CD14-positive monocyte (primary cell): ENCODE measurements at regions not wholly inside any gene's neighbourhood (a gene's known extent, or its start where the extent isn't known, plus 50 kb on each side); places are given as distances from the start of the nearest gene placed in this dataset.

Source experiments
- DNase-seq, 3 donors: peaks; one replicate each; pipeline ENCODE4 v3.0.0-alpha.2; 2011 to 2022
- H2AFZ ChIP-seq: 2 replicates; pipeline ENCODE4 v1.6.0; 2012; ENCODE audit warnings: mild to moderate bottlenecking, low read depth, low read length, inconsistent platforms; ENCODE audit not compliant: insufficient read depth, poor library complexity, severe bottlenecking
- H3K27ac ChIP-seq, 2 donors: 1 replicate in 1 of 2; 2 replicates in 1 of 2; pipeline ENCODE4 v1.5.1; 2012 to 2013; ENCODE audit warnings: low read length in 2 of 2, control low read depth in 1 of 2, inconsistent platforms in 1 of 2, low read depth in 1 of 2, mild to moderate bottlenecking in 1 of 2
- H3K27me3 ChIP-seq, 2 donors: one replicate each; pipeline versions ENCODE4 v1.6.0 to v1.6.1; 2011 to 2013; ENCODE audit warnings: low read length in 2 of 2; ENCODE audit not compliant: control insufficient read depth in 2 of 2, insufficient read depth in 2 of 2
- H3K36me3 ChIP-seq, 2 donors: replicated peaks in 1 of 2; 1 replicate in 1 of 2; 2 replicates in 1 of 2; pipeline versions ENCODE4 v1.5.1 to v1.6.1; 2012 to 2013; ENCODE audit warnings: low read length in 2 of 2, control low read depth in 1 of 2, inconsistent platforms in 1 of 2, mild to moderate bottlenecking in 1 of 2; ENCODE audit not compliant: insufficient read depth in 2 of 2, control insufficient read depth in 1 of 2
- H3K4me1 ChIP-seq, 2 donors: 1 replicate in 1 of 2; 2 replicates in 1 of 2; pipeline versions ENCODE4 v1.5.1 to v1.6.1; 2012 to 2013; ENCODE audit warnings: low read length in 2 of 2, control low read depth in 1 of 2, inconsistent platforms in 1 of 2, mild to moderate bottlenecking in 1 of 2, moderate library complexity in 1 of 2; ENCODE audit not compliant: insufficient read depth in 2 of 2, control insufficient read depth in 1 of 2
- H3K4me2 ChIP-seq: replicated peaks from 2 replicates; pipeline ENCODE3; 2012; ENCODE audit warnings: low read length, moderate library complexity, mild to moderate bottlenecking; ENCODE audit not compliant: poor library complexity, severe bottlenecking; ENCODE audit errors: extremely low read depth
- H3K4me3 ChIP-seq, 3 experiments: fragments of 200-600 bp in 1 of 3; sonication (generic) in 1 of 3; replicated peaks in 1 of 3; 1 replicate in 2 of 3; 2 replicates in 1 of 3; pipeline ENCODE4 v1.5.1; 2011 to 2013; ENCODE audit warnings: low read length in 3 of 3, mild to moderate bottlenecking in 3 of 3, control low read depth in 2 of 3, low read depth in 2 of 3, inconsistent platforms in 1 of 3, moderate library complexity in 1 of 3
- H3K79me2 ChIP-seq: 2 replicates; pipeline ENCODE4 v1.6.0; 2012; ENCODE audit warnings: mild to moderate bottlenecking, control low read depth, inconsistent platforms, low read length, moderate library complexity; ENCODE audit not compliant: insufficient read depth
- H3K9ac ChIP-seq: 2 replicates; pipeline ENCODE4 v1.6.0; 2017; ENCODE audit warnings: low read length, mild to moderate bottlenecking; ENCODE audit not compliant: insufficient read depth, poor library complexity, severe bottlenecking
- H3K9me3 ChIP-seq, 2 donors: replicated peaks in 1 of 2; 1 replicate in 1 of 2; 2 replicates in 1 of 2; pipeline versions ENCODE4 v1.5.1 to v1.6.1; 2012 to 2013; ENCODE audit warnings: low read length in 2 of 2, control low read depth in 1 of 2; ENCODE audit not compliant: control insufficient read depth in 1 of 2, insufficient read depth in 1 of 2
- H4K20me1 ChIP-seq: 2 replicates; pipeline ENCODE4 v1.6.0; 2012; ENCODE audit warnings: mild to moderate bottlenecking, low read length, control low read depth, moderate library complexity; ENCODE audit not compliant: insufficient read depth
- H3K27ac Mint-ChIP-seq, 7 donors: one replicate each; pipeline ENCODE4 v1.8.0; 2020; ENCODE audit warnings: mild to moderate bottlenecking in 7 of 7, mixed read lengths in 7 of 7, moderate library complexity in 6 of 7, inconsistent platforms in 2 of 7
- H3K27me3 Mint-ChIP-seq, 3 donors: one replicate each; pipeline ENCODE4 v1.8.0; 2021 to 2022; ENCODE audit warnings: low read depth in 3 of 3, mild to moderate bottlenecking in 3 of 3, mixed read lengths in 3 of 3, moderate library complexity in 3 of 3, inconsistent platforms in 1 of 3
- H3K36me3 Mint-ChIP-seq, 2 donors: one replicate each; pipeline ENCODE4 v1.8.0; 2020; ENCODE audit warnings: mixed read lengths in 2 of 2, inconsistent platforms in 1 of 2, mild to moderate bottlenecking in 1 of 2
- H3K4me1 Mint-ChIP-seq: one replicate; pipeline ENCODE4 v1.8.0; 2020; ENCODE audit warnings: mild to moderate bottlenecking, mixed read lengths
- H3K4me3 Mint-ChIP-seq, 2 donors: one replicate each; pipeline ENCODE4 v1.8.0; 2020; ENCODE audit warnings: mild to moderate bottlenecking in 2 of 2, mixed read lengths in 2 of 2, moderate library complexity in 1 of 2
- H3K9me3 Mint-ChIP-seq, 7 donors: one replicate each; pipeline ENCODE4 v1.8.0; 2020 to 2022; ENCODE audit warnings: mixed read lengths in 7 of 7, mild to moderate bottlenecking in 6 of 7, moderate library complexity in 6 of 7, inconsistent platforms in 2 of 7
- CTCF ChIP-seq: fragments of 200-600 bp; IDR thresholded peaks from one replicate; pipeline ENCODE4 v1.8.0; 2022; ENCODE audit warnings: antibody characterized with exemption, mild to moderate bottlenecking
- WGBS: methylation state at CpG from one replicate; pipeline ENCODE4 v1.1.5; 2013; ENCODE audit warnings: missing lambda C conversion rate; ENCODE audit not compliant: insufficient coverage; 5-methylcytosine and 5-hydroxymethylcytosine counted together
- intact Hi-C, 2 donors: fragments of 100-400 bp; cut with micrococcal nuclease; formaldehyde crosslinking; loops; one replicate each; pipeline versions ENCODE4 v1.15.0 to v1.15.1; 2023

GRCh38 chr16:14331020-14331419, 259.9 kb downstream of the MRTFB start:
- Mint-ChIP-seq H3K4me1 (no peaks in the 10 kb centered on the region), H3K9me3 (peaks cover 0 to 8% (median 3%) of the 10 kb centered on the region in 7 donors), H3K4me3 (peak overlapping the region in 1 of 2 donors; percentile 17), H3K36me3 (no peaks in the 10 kb centered on the region), H3K27ac (no peak overlapping the region), H3K27me3 (peaks cover 9 to 18% (median 9%) of the 10 kb centered on the region in 3 donors)
- no peak for DNase-seq
- H3K9me3 ChIP-seq, result peaks cover 0 to 5% of the 10 kb centered on the region in 2 donors
- TF ChIP-seq CTCF, result no peak
- no peak overlapping the region for H3K4me2 ChIP-seq
- no CpG with 5 or more reads among the region's 2 CpGs for WGBS
- H3K4me1 ChIP-seq, result no peaks in the 10 kb centered on the region
- no peak overlapping the region for H3K4me3 ChIP-seq
- no peak overlapping the region for H3K27ac ChIP-seq
- intact Hi-C loops, result no loop called here
- no peak overlapping the region for H3K9ac ChIP-seq
- H4K20me1 ChIP-seq, result no peaks in the 10 kb centered on the region
- H3K79me2 ChIP-seq, result no peaks in the 10 kb centered on the region
- no peak overlapping the region for H2AFZ ChIP-seq
- H3K27me3 ChIP-seq, result no peaks in the 10 kb centered on the region
- H3K36me3 ChIP-seq, result no peaks in the 10 kb centered on the region

GRCh38 chr16:14329727-14330350, 258.7 kb downstream of the MRTFB start:
- Mint-ChIP-seq H3K9me3 (peaks cover 0 to under 1% (median 0%) of the 10 kb centered on the region in 7 donors), H3K27me3 (peaks cover 5 to 18% (median 8%) of the 10 kb centered on the region in 3 donors), H3K36me3 (no peaks in the 10 kb centered on the region), H3K4me1 (no peaks in the 10 kb centered on the region), H3K4me3 (no peak overlapping the region), H3K27ac (no peak overlapping the region)
- no peak for DNase-seq
- Histone ChIP-seq H4K20me1 (no peaks in the 10 kb centered on the region), H3K27me3 (no peaks in the 10 kb centered on the region), H3K9ac (no peak overlapping the region), H3K4me1 (no peaks in the 10 kb centered on the region), H2AFZ (no peak overlapping the region), H3K27ac (no peak overlapping the region), H3K36me3 (no peaks in the 10 kb centered on the region), H3K4me2 (no peak overlapping the region), H3K4me3 (no peak overlapping the region), H3K9me3 (no peaks in the 10 kb centered on the region), H3K79me2 (no peaks in the 10 kb centered on the region)
- no peak for TF ChIP-seq CTCF
- intact Hi-C loops, result no loop called here
- whole genome bisulfite sequencing, result no CpG with 5 or more reads among the region's 3 CpGs
